ENCODE measurements at regions not wholly inside any gene's neighbourhood (a gene's known extent, or its start where the extent isn't known, plus 50 kb on each side); places are given as distances from the start of the nearest gene placed in this dataset.

DNA sequence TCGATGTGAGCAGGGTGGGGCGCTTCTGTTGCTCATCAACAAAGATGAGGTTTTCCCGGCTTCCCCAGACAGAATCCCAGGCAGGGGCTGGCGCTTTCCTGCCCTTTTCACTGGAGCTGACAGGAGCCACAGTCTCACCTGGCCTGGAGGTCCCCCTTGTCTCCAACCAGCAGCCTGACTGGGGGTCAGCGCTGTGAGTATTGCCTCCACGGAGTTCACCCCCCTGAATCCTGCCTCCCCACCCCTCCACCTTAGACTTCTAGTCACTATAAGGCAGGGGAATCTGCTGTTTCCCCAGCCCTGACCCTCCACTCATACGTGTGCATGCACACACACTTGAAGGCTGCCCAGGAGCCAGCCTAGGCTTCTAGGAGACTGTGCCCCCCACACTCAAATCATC is 58.8 kb upstream of the LYVE1 start:
- DNase-seq (ENCODE audit: low read depth, low spot score): no peak
- ChIA-PET POLR2A (interaction anchor here (0.6 kb wide), 1 partner anchor 1138 kb away, joined by 13 read pairs; no protein-coding TSS in a partner anchor), CTCF (interaction anchor here (0.6 to 1.6 kb wide), 2 partner anchors 9 to 41 kb away, joined by 4 to 8 read pairs; no protein-coding TSS in a partner anchor)
- TF ChIP-seq, protein P1, sequence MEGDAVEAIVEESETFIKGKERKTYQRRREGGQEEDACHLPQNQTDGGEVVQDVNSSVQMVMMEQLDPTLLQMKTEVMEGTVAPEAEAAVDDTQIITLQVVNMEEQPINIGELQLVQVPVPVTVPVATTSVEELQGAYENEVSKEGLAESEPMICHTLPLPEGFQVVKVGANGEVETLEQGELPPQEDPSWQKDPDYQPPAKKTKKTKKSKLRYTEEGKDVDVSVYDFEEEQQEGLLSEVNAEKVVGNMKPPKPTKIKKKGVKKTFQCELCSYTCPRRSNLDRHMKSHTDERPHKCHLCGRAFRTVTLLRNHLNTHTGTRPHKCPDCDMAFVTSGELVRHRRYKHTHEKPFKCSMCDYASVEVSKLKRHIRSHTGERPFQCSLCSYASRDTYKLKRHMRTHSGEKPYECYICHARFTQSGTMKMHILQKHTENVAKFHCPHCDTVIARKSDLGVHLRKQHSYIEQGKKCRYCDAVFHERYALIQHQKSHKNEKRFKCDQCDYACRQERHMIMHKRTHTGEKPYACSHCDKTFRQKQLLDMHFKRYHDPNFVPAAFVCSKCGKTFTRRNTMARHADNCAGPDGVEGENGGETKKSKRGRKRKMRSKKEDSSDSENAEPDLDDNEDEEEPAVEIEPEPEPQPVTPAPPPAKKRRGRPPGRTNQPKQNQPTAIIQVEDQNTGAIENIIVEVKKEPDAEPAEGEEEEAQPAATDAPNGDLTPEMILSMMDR (IDR thresholded peaks at IDR 0.05): no peak
- TF ChIP-seq POLR2AphosphoS5 (IDR thresholded peaks at IDR 0.05; ENCODE audit: low read depth, low read length) (no peak), TCF7L2 (IDR thresholded peaks at IDR 0.05; ENCODE audit: low read depth, low read length) (no peak), SIN3A (IDR thresholded peaks at IDR 0.05; ENCODE audit: borderline replicate concordance, insufficient read depth, low read depth, low read length) (no peak)
- TF ChIP-seq, protein P2, sequence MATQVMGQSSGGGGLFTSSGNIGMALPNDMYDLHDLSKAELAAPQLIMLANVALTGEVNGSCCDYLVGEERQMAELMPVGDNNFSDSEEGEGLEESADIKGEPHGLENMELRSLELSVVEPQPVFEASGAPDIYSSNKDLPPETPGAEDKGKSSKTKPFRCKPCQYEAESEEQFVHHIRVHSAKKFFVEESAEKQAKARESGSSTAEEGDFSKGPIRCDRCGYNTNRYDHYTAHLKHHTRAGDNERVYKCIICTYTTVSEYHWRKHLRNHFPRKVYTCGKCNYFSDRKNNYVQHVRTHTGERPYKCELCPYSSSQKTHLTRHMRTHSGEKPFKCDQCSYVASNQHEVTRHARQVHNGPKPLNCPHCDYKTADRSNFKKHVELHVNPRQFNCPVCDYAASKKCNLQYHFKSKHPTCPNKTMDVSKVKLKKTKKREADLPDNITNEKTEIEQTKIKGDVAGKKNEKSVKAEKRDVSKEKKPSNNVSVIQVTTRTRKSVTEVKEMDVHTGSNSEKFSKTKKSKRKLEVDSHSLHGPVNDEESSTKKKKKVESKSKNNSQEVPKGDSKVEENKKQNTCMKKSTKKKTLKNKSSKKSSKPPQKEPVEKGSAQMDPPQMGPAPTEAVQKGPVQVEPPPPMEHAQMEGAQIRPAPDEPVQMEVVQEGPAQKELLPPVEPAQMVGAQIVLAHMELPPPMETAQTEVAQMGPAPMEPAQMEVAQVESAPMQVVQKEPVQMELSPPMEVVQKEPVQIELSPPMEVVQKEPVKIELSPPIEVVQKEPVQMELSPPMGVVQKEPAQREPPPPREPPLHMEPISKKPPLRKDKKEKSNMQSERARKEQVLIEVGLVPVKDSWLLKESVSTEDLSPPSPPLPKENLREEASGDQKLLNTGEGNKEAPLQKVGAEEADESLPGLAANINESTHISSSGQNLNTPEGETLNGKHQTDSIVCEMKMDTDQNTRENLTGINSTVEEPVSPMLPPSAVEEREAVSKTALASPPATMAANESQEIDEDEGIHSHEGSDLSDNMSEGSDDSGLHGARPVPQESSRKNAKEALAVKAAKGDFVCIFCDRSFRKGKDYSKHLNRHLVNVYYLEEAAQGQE (IDR thresholded peaks at IDR 0.05; ENCODE audit: insufficient read depth in 1 of 2, low read depth in 2 of 2, low read length in 1 of 2): no peak
- no peaks in the 10 kb centered on the region for H3K36me3 ChIP-seq (ENCODE audit: control insufficient read depth, insufficient read depth, low read length)
- ATAC-seq: no peak
- no peaks in the 10 kb centered on the region for H3K4me1 ChIP-seq (ENCODE audit: control insufficient read depth, insufficient read depth, low read length)
- H3K27ac ChIP-seq (ENCODE audit: low read length): no peak overlapping the region
- H3K27me3 ChIP-seq (ENCODE audit: control insufficient read depth, insufficient read depth, low read length): no peaks in the 10 kb centered on the region
- H3K4me3 ChIP-seq (ENCODE audit: low read depth in 2 of 2, low read length in 2 of 2): no peak overlapping the region
- no peaks in the 10 kb centered on the region for H3K9me3 ChIP-seq (ENCODE audit: control insufficient read depth, insufficient read depth, low read depth, low read length)
- BruUV-seq (replicated peaks): no TSS peak
- intact Hi-C loops (cut with micrococcal nuclease; ENCODE audit: unreplicated experiment): no loop called here
- in situ Hi-C loops (cut with HindIII; ENCODE audit: low pct_unique_long_range_greater_than_20kb, low sequenced_read_pairs): no loop called here

DNA sequence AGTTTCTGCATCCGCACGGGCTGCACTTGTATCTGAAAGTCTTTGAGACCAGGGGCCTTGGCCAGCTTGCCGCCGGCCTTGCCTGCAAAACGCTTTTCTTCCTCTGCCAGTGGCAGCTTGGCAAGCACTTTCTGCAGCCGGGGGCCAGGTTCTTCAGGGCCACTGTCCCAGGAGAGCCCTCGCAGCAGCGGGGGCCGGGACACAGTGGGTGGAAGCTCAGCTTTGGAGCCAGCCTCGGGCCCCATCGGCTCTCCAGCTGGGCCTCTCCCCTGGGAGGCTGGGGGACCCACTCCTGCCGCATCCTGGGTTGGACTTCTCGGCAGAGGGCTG is 57.5 kb upstream of the LYVE1 start:
- ATAC-seq (no peak), DNase-seq (ENCODE audit: low read depth, low spot score) (no peak)
- Histone ChIP-seq H3K9me3 (ENCODE audit: control insufficient read depth, insufficient read depth, low read depth, low read length) (no peaks in the 10 kb centered on the region), H3K4me1 (ENCODE audit: control insufficient read depth, insufficient read depth, low read length) (no peaks in the 10 kb centered on the region), H3K4me3 (ENCODE audit: low read depth in 2 of 2, low read length in 2 of 2) (no peak overlapping the region), H3K36me3 (ENCODE audit: control insufficient read depth, insufficient read depth, low read length) (no peaks in the 10 kb centered on the region), H3K27ac (ENCODE audit: low read length) (no peak overlapping the region; the same call in 1 of the 2 replicates), H3K27me3 (ENCODE audit: control insufficient read depth, insufficient read depth, low read length) (no peaks in the 10 kb centered on the region)
- POLR2A ChIA-PET: no interaction called here
- no TSS peak for BruUV-seq (replicated peaks)
- in situ Hi-C loops (cut with HindIII; ENCODE audit: low pct_unique_long_range_greater_than_20kb, low sequenced_read_pairs): no loop called here
- intact Hi-C loops (cut with micrococcal nuclease; ENCODE audit: unreplicated experiment): loop anchor here (2.0 kb wide), 1 partner anchor 109 kb away; no protein-coding TSS in a partner anchor
- TF ChIP-seq, protein P2 (IDR thresholded peaks at IDR 0.05; ENCODE audit: insufficient read depth in 1 of 2, low read depth in 2 of 2, low read length in 1 of 2): no peak
- TF ChIP-seq TCF7L2 (IDR thresholded peaks at IDR 0.05; ENCODE audit: low read depth, low read length) (no peak), POLR2AphosphoS5 (IDR thresholded peaks at IDR 0.05; ENCODE audit: low read depth, low read length) (no peak), SIN3A (IDR thresholded peaks at IDR 0.05; ENCODE audit: borderline replicate concordance, insufficient read depth, low read depth, low read length) (no peak)
- TF ChIP-seq, protein P1 (IDR thresholded peaks at IDR 0.05): no peak
- CTCF ChIA-PET: no interaction called here

All from Panc1 (cell line).